ENCODE measurements at regions not wholly inside any gene's neighbourhood (a gene's known extent, or its start where the extent isn't known, plus 50 kb on each side); places are given as distances from the start of the nearest gene placed in this dataset.

DNA sequence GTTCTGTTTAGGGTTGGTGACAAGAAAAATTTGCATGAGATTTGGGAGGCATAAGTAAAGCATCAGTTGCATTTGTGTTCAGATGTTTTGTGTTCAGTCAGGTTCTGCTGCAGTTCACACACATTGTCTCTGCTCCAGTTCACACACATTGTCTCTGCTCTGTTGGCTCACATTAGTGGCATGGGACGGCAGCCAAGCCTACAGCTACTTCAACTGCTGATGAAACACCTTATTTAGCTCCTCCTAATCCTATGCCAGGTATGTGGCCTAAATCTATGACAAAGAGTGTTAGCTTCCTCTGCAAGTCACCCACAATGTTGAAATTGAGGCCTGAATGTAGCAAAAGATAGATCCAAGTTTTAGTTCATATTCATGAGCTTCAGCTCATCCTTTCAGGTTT is 278.1 kb upstream of the SYNCRIP start (continued):
- TF ChIP-seq ATF2 (CRISPR knock-in tag; IDR thresholded peaks at IDR 0.05) = no peak
- TF ChIP-seq, protein P1, sequence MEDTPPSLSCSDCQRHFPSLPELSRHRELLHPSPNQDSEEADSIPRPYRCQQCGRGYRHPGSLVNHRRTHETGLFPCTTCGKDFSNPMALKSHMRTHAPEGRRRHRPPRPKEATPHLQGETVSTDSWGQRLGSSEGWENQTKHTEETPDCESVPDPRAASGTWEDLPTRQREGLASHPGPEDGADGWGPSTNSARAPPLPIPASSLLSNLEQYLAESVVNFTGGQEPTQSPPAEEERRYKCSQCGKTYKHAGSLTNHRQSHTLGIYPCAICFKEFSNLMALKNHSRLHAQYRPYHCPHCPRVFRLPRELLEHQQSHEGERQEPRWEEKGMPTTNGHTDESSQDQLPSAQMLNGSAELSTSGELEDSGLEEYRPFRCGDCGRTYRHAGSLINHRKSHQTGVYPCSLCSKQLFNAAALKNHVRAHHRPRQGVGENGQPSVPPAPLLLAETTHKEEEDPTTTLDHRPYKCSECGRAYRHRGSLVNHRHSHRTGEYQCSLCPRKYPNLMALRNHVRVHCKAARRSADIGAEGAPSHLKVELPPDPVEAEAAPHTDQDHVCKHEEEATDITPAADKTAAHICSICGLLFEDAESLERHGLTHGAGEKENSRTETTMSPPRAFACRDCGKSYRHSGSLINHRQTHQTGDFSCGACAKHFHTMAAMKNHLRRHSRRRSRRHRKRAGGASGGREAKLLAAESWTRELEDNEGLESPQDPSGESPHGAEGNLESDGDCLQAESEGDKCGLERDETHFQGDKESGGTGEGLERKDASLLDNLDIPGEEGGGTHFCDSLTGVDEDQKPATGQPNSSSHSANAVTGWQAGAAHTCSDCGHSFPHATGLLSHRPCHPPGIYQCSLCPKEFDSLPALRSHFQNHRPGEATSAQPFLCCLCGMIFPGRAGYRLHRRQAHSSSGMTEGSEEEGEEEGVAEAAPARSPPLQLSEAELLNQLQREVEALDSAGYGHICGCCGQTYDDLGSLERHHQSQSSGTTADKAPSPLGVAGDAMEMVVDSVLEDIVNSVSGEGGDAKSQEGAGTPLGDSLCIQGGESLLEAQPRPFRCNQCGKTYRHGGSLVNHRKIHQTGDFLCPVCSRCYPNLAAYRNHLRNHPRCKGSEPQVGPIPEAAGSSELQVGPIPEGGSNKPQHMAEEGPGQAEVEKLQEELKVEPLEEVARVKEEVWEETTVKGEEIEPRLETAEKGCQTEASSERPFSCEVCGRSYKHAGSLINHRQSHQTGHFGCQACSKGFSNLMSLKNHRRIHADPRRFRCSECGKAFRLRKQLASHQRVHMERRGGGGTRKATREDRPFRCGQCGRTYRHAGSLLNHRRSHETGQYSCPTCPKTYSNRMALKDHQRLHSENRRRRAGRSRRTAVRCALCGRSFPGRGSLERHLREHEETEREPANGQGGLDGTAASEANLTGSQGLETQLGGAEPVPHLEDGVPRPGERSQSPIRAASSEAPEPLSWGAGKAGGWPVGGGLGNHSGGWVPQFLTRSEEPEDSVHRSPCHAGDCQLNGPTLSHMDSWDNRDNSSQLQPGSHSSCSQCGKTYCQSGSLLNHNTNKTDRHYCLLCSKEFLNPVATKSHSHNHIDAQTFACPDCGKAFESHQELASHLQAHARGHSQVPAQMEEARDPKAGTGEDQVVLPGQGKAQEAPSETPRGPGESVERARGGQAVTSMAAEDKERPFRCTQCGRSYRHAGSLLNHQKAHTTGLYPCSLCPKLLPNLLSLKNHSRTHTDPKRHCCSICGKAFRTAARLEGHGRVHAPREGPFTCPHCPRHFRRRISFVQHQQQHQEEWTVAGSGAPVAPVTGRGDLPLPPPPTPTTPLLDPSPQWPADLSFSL (CRISPR knock-in tag; IDR thresholded peaks at IDR 0.05) = no peak
- TF ChIP-seq ZNF547 (CRISPR knock-in tag; IDR thresholded peaks at IDR 0.05) = no peak
- TF ChIP-seq TBP (CRISPR knock-in tag; IDR thresholded peaks at IDR 0.05) = no peak

DNA sequence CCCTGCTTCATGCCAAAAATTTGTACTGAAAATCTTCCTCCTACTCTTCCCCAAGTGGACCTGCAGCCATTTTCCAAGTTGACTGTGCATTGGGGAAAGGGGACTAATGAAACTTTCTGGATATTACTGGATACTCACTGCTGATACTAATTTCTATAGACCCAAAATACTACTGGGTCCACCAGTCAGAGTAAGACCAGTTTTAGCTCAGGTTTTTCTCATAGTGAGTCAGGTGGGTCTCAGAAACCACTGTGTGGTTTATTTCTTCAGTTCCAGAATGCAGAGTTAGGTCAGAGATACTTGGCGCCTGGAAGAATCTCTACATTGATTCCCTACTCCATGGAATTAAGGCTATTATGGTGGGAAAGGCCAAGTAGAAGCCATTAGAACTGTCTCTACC is 274.8 kb upstream of the SYNCRIP start:
- H3K9me3 ChIP-seq (ENCODE audit: low read length) = no peaks in the 10 kb centered on the region
- no peak overlapping the region for H3K4me2 ChIP-seq (ENCODE audit: low read depth, low read length)
- H3K27me3 ChIP-seq (ENCODE audit: control insufficient read depth in 1 of 2, insufficient read depth in 2 of 2, low read length in 2 of 2) = no peaks in the 10 kb centered on the region
- no TSS peak for BruUV-seq (replicated peaks)
- CTCF ChIA-PET (ENCODE audit: low intra/inter-chr PET ratio, low total read pairs) = no interaction called here
- H3K9ac ChIP-seq (ENCODE audit: insufficient read depth, low read depth, low read length) = no peak overlapping the region
- FAIRE-seq (no peak), DNase-seq (ENCODE audit: low spot score) (no peak), ATAC-seq (no peak)
- no peak overlapping the region for H3K4me3 ChIP-seq (replicated peaks in 1 of 3; ENCODE audit: insufficient read depth in 1 of 3, low read depth in 2 of 3, low read length in 3 of 3)
- H3K79me2 ChIP-seq (ENCODE audit: insufficient read depth, low read length) = no peaks in the 10 kb centered on the region
- POLR2A ChIA-PET = no interaction called here
- no peaks in the 10 kb centered on the region for H3K4me1 ChIP-seq (ENCODE audit: insufficient read depth, low read length)
- intact Hi-C loops (cut with micrococcal nuclease; ENCODE audit: unreplicated experiment) (no loop called here), in situ Hi-C loops (cut with HindIII; ENCODE audit: extremely low pct_ligation_motif_present, low pct_unique_long_range_greater_than_20kb) (loop anchor here (10.0 kb wide), 1 partner anchor 267 kb away; no protein-coding TSS in a partner anchor)
- 0% methylated on average over 1 of the region's 1 CpG for WGBS (ENCODE audit: low lambda C conversion rate)
- H3K27ac ChIP-seq (ENCODE audit: extremely low read length, insufficient read depth, low read length) = no peak overlapping the region
- H4K20me1 ChIP-seq (ENCODE audit: insufficient read depth, low read length) = no peaks in the 10 kb centered on the region
- no peak overlapping the region for H2AFZ ChIP-seq (ENCODE audit: low read length)
- H3K36me3 ChIP-seq (replicated peaks in 1 of 2; ENCODE audit: control insufficient read depth in 1 of 2, insufficient read depth in 2 of 2, low read length in 2 of 2) = no peaks in the 10 kb centered on the region
- TF ChIP-seq ISX (CRISPR knock-in tag; conservative IDR thresholded peaks at IDR 0.05) (no peak), ZNF10 (CRISPR knock-in tag; IDR thresholded peaks at IDR 0.05; ENCODE audit: borderline replicate concordance, low read depth) (no peak), ZNF674 (CRISPR knock-in tag; IDR thresholded peaks at IDR 0.05; ENCODE audit: low read depth) (no peak), ZXDC (CRISPR knock-in tag; IDR thresholded peaks at IDR 0.05) (no peak), MIER3 (CRISPR knock-in tag; IDR thresholded peaks at IDR 0.05; ENCODE audit: borderline replicate concordance) (no peak), SYNCRIP (IDR thresholded peaks at IDR 0.05; ENCODE audit: insufficient read depth, low read depth, low read length) (no peak)
